Fibroblast of lung (primary cell): ENCODE measurements at regions not wholly inside any gene's neighbourhood (a gene's known extent, or its start where the extent isn't known, plus 50 kb on each side); places are given as distances from the start of the nearest gene placed in this dataset.

ENCODE experiments used
- EZH2 ChIP-seq: IDR thresholded peaks from 2 replicates; pipeline ENCODE4 v1.5.1; 2012; ENCODE audit warnings: low read length, control low read depth, mild to moderate bottlenecking; ENCODE audit errors: missing control alignments
- TF ChIP-seq, protein P1 (sequence below), 2 donors: IDR thresholded peaks in 1 of 2; conservative IDR thresholded peaks in 1 of 2; 1 replicate in 1 of 2; 2 replicates in 1 of 2; pipeline ENCODE4 v1.5.1; 2011 to 2012; ENCODE audit warnings: low read length in 2 of 2, control low read depth in 1 of 2, inconsistent platforms in 1 of 2, low read depth in 1 of 2, mild to moderate bottlenecking in 1 of 2

DNA sequence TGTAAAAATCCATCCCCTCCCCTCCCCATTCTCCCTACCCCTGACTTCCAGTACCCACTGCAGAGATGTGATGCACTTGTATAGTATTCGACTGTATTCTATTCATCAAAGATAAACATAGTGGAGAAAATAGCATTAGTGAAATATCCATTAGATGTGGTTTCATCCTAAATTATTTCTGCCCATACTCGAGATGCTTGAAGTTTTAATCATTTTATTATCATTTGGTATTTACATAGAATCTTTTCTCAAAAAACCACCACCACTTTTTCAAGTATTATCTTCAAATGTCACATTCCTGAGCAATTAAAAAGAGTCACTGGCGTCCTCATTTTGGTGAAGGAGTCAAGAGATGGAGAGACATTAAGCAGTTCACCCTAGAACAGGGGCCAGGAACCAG, 181.9 kb downstream of the HAO1 start:
- TF ChIP-seq, protein P1, sequence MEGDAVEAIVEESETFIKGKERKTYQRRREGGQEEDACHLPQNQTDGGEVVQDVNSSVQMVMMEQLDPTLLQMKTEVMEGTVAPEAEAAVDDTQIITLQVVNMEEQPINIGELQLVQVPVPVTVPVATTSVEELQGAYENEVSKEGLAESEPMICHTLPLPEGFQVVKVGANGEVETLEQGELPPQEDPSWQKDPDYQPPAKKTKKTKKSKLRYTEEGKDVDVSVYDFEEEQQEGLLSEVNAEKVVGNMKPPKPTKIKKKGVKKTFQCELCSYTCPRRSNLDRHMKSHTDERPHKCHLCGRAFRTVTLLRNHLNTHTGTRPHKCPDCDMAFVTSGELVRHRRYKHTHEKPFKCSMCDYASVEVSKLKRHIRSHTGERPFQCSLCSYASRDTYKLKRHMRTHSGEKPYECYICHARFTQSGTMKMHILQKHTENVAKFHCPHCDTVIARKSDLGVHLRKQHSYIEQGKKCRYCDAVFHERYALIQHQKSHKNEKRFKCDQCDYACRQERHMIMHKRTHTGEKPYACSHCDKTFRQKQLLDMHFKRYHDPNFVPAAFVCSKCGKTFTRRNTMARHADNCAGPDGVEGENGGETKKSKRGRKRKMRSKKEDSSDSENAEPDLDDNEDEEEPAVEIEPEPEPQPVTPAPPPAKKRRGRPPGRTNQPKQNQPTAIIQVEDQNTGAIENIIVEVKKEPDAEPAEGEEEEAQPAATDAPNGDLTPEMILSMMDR (conservative IDR thresholded peaks at IDR 0.05 in 1 of 2, IDR thresholded peaks at IDR 0.05 in 1 of 2; ENCODE audit: low read depth in 1 of 2, low read length in 2 of 2): no peak
- no peak for TF ChIP-seq EZH2
